Small intestine (tissue), 7 donors: ENCODE measurements at regions not wholly inside any gene's neighbourhood (a gene's known extent, or its start where the extent isn't known, plus 50 kb on each side); places are given as distances from the start of the nearest gene placed in this dataset.

Experiments
- DNase-seq, 2 donors: peaks; one replicate each; pipeline versions ENCODE4 v3.0.0 to v3.0.0-alpha.2; 2013
- FAIRE-seq: peaks from 2 replicates; lab custom pipeline; 2012; peaks lifted over from hg19 to GRCh38; lab: Jason Lieb, UNC
- H3K27ac ChIP-seq, 3 donors: one replicate each; pipeline ENCODE4 v1.5.1; 2013; ENCODE audit warnings: low read length in 2 of 3, mild to moderate bottlenecking in 2 of 3, control low read depth in 1 of 3, inconsistent platforms in 1 of 3, low read depth in 1 of 3, moderate library complexity in 1 of 3
- H3K27me3 ChIP-seq, 3 donors: one replicate each; pipeline ENCODE4 v1.6.1; 2013; ENCODE audit warnings: low read length in 3 of 3, inconsistent platforms in 1 of 3; ENCODE audit not compliant: control insufficient read depth in 3 of 3, insufficient read depth in 3 of 3
- H3K36me3 ChIP-seq, 3 donors: one replicate each; pipeline ENCODE4 v1.6.1; 2013; ENCODE audit warnings: low read length in 3 of 3, inconsistent platforms in 1 of 3, low read depth in 1 of 3, mild to moderate bottlenecking in 1 of 3, moderate library complexity in 1 of 3; ENCODE audit not compliant: control insufficient read depth in 3 of 3, insufficient read depth in 2 of 3
- H3K4me1 ChIP-seq, 3 donors: one replicate each; pipeline ENCODE4 v1.6.1; 2013; ENCODE audit warnings: low read length in 2 of 3, inconsistent platforms in 1 of 3, low read depth in 1 of 3, mild to moderate bottlenecking in 1 of 3, moderate library complexity in 1 of 3; ENCODE audit not compliant: control insufficient read depth in 3 of 3, insufficient read depth in 2 of 3
- H3K4me3 ChIP-seq, 3 donors: one replicate each; pipeline ENCODE4 v1.5.1; 2013; ENCODE audit warnings: low read length in 3 of 3, control low read depth in 1 of 3, inconsistent platforms in 1 of 3, low read depth in 1 of 3, mild to moderate bottlenecking in 1 of 3, moderate library complexity in 1 of 3
- H3K9me3 ChIP-seq, 2 donors: one replicate each; pipeline ENCODE4 v1.6.1; 2013; ENCODE audit warnings: low read depth in 1 of 2, low read length in 1 of 2; ENCODE audit not compliant: control insufficient read depth in 2 of 2, insufficient read depth in 1 of 2
- WGBS, 3 donors: extraction: QIAGEN DNeasy Blood & Tissue Kit; methylation state at CpG; one replicate each; pipeline ENCODE4 v1.1.7; 2013; 5-methylcytosine and 5-hydroxymethylcytosine counted together
- donor health status: healthy with polysubstance abuse.
- donor health status: control.
- donor health status: control.
- donor health status: Bipolar disorder and iron deficiency.
- donor health status: healthy.

DNA sequence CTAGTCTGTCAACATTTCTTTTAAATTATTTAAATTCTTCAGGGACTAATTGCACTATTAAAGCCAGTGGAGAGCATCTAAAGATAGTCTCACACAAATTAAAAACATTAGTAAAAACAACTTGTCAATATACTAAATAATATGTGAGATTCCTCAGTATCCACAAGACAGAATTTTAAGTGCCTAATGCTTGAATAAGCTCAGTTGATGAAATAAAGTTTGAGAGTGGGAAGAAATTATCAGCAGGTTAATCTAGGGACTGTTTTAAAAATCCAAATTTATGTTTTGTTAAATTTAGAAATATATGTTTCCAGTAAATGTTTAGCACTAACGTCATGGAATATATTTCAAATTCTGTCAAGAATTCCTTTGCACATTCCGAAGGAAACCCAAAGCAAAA lies 105.2 kb downstream of the SLC41A2 start:
- no peak for FAIRE-seq
- H3K4me3 ChIP-seq: no peak overlapping the region
- H3K27me3 ChIP-seq: peaks cover 0 to 2% (median 0%) of the 10 kb centered on the region in 3 donors
- peaks cover 0 to 7% (median 0%) of the 10 kb centered on the region in 3 donors for H3K36me3 ChIP-seq
- H3K4me1 ChIP-seq: no peaks in the 10 kb centered on the region
- H3K9me3 ChIP-seq: no peaks in the 10 kb centered on the region
- WGBS, 3 donors: 76 to 94% (median 92%) methylated on average over 2 of the region's 2 CpGs
- DNase-seq: no peak
- H3K27ac ChIP-seq: no peak overlapping the region

DNA sequence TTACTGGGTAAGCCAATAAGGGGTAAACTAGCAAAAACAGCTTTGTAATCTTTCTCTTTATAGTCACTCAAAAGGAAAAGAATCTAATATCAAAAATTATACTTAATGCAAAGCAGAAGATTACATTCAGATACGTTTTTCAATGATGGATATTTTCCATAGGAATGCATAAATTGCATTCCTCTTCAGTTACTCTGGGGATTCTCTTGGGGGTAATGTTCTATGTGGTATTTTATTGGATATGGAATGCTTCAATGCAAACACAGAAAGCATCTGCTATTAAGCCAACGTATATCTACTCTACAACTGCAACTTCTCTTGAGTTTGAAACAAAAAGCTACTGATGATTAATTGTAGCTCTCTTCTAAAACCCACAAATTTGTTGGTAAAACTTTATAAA lies 106.0 kb downstream of the SLC41A2 start:
- peaks cover 0 to 7% (median 0%) of the 10 kb centered on the region in 3 donors for H3K36me3 ChIP-seq
- DNase-seq: no peak

DNA sequence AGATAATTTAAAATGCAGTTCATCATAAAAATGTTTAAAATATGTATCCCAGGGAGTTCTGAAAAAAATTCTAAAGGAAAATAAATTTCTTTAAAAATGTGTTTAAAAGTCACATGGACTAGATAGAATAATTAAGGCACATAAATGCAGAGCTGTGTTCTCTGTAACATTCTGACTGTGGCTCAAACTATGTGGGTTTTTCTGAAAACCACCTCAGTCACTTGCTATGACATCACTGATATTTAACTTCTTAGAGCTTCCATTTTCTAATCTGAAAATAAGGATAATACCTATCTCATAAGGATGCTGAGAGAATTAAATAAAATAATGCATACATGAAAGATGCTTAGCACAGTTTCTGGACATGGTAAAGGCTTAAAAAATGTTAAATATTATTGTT lies 107.3 kb downstream of the SLC41A2 start:
- Histone ChIP-seq H3K27me3 (no peaks in the 10 kb centered on the region), H3K4me3 (no peak overlapping the region), H3K4me1 (no peaks in the 10 kb centered on the region), H3K36me3 (peaks cover 0 to 7% (median 0%) of the 10 kb centered on the region in 3 donors), H3K9me3 (no peaks in the 10 kb centered on the region), H3K27ac (no peak overlapping the region)
- FAIRE-seq (no peak), DNase-seq (no peak)

More for the DNA sequence above, 106.0 kb downstream of the SLC41A2 start:
- WGBS, 3 donors: 74 to 90% (median 87%) methylated on average over 2 of the region's 2 CpGs
- H3K4me3 ChIP-seq: no peak overlapping the region
- no peaks in the 10 kb centered on the region for H3K4me1 ChIP-seq
- H3K27ac ChIP-seq: no peak overlapping the region
- peaks cover 0 to 2% (median 0%) of the 10 kb centered on the region in 3 donors for H3K27me3 ChIP-seq
- no peaks in the 10 kb centered on the region for H3K9me3 ChIP-seq
- FAIRE-seq: no peak

DNA sequence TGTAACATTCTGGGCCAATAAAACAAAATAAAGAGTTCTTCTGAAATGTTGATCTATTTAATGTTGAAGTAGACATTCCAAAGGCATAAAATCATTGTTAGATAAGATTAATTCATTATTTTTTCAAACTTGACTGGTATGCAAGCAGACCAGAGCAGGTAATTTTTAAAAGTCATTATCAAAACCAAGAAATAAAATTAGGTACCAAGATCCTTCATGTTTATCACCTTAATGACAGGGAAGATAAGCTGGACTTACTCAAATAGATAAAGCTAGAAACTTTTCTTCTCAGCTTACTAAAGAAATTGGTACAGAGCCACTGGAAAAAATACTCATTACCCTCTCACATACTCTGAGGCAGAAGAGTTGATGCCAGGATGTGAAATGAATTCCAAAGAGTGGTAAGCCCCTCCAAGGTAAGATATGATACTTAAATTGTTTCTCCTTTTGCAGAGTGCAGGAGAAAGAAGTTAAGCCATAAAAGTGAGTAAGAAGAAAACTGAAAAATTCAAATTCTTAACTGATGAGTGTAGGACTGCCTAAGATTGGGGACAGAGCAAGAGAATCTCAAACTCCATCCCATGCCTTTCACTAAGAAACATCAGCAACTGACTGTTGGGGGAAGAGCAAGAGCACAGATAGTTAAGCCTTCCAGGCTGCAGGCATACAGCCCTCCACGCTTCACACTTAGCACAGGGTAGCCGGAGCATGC lies 111.9 kb downstream of the SLC41A2 start:
- H3K36me3 ChIP-seq: peaks cover 0 to 6% (median 0%) of the 10 kb centered on the region in 3 donors
- no peak overlapping the region for H3K27ac ChIP-seq
- no peaks in the 10 kb centered on the region for H3K4me1 ChIP-seq
- FAIRE-seq (no peak), DNase-seq (no peak)
- WGBS, 3 donors: 89 to 97% (median 91%) methylated on average over 2 of the region's 2 CpGs
- no peaks in the 10 kb centered on the region for H3K9me3 ChIP-seq
- no peaks in the 10 kb centered on the region for H3K27me3 ChIP-seq
- H3K4me3 ChIP-seq: no peak overlapping the region

DNA sequence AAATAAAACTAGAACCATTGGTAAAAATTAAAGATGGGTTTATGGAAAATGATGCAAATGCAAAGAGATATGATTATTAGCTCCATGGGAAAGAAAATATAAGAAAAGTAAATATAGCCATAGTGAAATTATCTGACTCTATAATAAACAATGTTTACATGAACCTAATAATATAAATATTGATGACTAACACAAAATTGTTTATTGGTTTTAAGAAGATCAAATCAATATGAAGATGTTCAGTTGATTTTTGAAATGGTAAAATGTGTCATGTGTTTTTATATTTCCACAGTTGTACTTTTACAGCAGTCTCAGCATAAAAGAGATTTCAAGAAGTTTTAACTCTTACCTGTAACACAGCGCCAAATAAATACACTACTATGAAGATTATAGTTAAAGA lies 114.0 kb downstream of the SLC41A2 start:
- Histone ChIP-seq H3K27me3 (no peaks in the 10 kb centered on the region), H3K36me3 (peaks cover 0 to 6% (median 0%) of the 10 kb centered on the region in 3 donors), H3K9me3 (no peaks in the 10 kb centered on the region), H3K27ac (no peak overlapping the region), H3K4me1 (no peaks in the 10 kb centered on the region), H3K4me3 (no peak overlapping the region)
- DNase-seq: no peak
- FAIRE-seq: no peak
- 97 to 100% (median 99%) methylated on average over 1 of the region's 1 CpG for WGBS, 3 donors

DNA sequence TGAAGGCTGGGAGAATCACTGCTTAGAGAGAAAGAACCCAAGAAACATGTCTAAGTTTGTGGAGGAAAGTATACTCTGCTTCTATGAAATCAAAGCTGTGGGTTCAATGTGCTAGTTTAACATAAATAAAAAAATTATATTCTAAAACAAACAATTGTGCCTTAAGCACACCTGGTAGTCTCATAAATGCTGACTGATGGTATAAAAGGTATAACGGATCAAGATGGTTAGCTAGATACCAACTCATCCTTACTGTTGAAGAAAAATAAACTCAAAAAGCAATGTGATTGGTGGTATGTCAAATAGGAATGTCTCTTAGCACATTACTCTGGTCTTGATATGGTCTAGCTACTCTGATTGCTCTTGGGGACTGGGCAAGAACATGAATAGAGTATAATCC lies 117.8 kb downstream of the SLC41A2 start:
- H3K27ac ChIP-seq: no peak overlapping the region
- H3K4me3 ChIP-seq: no peak overlapping the region
- H3K36me3 ChIP-seq: peaks cover 0 to 3% (median 0%) of the 10 kb centered on the region in 3 donors
- no peaks in the 10 kb centered on the region for H3K4me1 ChIP-seq
- H3K27me3 ChIP-seq: no peaks in the 10 kb centered on the region
- FAIRE-seq (no peak), DNase-seq (no peak)
- no peaks in the 10 kb centered on the region for H3K9me3 ChIP-seq
- WGBS, 3 donors: 90 to 94% (median 92%) methylated on average over 1 of the region's 1 CpG

DNA sequence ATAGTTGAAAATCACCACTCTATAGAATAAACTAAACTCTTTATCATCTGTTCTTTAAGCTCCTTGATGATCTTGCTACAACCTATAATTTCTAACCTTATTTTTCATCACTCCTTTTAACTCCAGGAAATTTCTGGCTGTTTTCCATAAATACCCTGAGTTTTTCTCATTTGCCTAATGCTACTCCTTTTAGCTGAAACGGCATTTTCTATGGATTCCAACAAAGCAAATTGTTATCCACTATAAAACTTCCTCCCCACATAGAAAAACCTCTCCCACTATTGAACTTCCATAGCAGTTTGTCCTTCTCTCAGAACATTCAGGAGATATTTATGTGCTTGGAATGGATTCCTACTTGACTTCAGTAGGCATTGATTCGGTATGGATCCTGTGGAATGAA lies 122.8 kb downstream of the SLC41A2 start:
- no peak for FAIRE-seq
- H3K4me1 ChIP-seq: no peaks in the 10 kb centered on the region
- WGBS, 3 donors: 89 to 95% (median 92%) methylated on average over 2 of the region's 2 CpGs

DNA sequence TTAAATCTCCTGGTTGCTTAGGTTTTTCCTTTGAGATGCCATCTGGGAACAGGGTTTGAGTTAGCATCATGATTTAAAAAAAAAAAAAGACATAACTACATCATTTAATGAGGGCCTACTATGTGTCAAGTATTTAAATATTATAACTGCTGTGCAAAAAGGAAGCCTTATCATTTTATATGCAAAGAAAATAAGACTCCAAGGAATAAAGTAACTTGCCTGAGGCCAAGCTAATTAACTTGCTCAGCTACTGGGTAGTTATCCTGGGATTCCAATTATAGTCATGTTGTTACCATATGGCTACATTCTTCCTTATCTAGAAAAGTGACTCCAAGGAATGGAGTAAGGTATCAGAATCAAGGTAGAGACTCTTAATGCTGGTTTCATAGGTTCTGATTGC lies 123.5 kb downstream of the SLC41A2 start:
- Histone ChIP-seq H3K4me3 (no peak overlapping the region), H3K27me3 (no peaks in the 10 kb centered on the region), H3K27ac (no peak overlapping the region), H3K36me3 (peaks cover 0 to 6% (median 0%) of the 10 kb centered on the region in 3 donors), H3K4me1 (no peaks in the 10 kb centered on the region), H3K9me3 (no peaks in the 10 kb centered on the region)
- DNase-seq (no peak), FAIRE-seq (no peak)

More for the DNA sequence above, 122.8 kb downstream of the SLC41A2 start:
- no peak for DNase-seq
- Histone ChIP-seq H3K36me3 (peaks cover 0 to 6% (median 0%) of the 10 kb centered on the region in 3 donors), H3K27ac (no peak overlapping the region), H3K9me3 (no peaks in the 10 kb centered on the region), H3K27me3 (no peaks in the 10 kb centered on the region), H3K4me3 (no peak overlapping the region)

DNA sequence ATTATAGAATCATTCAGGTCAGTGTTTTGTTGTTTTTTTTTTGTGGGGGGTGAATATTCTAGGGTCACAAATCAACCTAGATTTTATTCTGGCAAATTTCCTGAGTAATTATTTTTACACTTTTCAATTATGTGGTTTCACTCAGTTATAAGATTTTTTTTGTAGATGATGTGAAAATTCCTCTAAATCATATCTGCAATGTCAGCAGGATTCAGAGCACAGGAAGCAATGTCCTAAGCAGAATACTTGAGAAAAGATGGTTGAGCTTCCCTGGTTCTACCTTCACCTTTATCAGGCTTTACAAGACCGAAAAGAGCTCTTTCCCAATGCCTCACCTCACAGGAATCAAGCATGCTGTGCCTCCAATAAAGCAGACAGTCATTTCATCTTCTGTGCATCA lies 124.3 kb downstream of the SLC41A2 start:
- FAIRE-seq (no peak), DNase-seq (no peak)
- Histone ChIP-seq H3K4me3 (no peak overlapping the region), H3K36me3 (peaks cover 0 to 9% (median 0%) of the 10 kb centered on the region in 3 donors), H3K27ac (no peak overlapping the region), H3K27me3 (no peaks in the 10 kb centered on the region), H3K4me1 (no peaks in the 10 kb centered on the region), H3K9me3 (no peaks in the 10 kb centered on the region)
- WGBS, 3 donors: 91 to 97% (median 91%) methylated on average over 1 of the region's 1 CpG
